A549 (cell line): ENCODE measurements at regions not wholly inside any gene's neighbourhood (a gene's known extent, or its start where the extent isn't known, plus 50 kb on each side); places are given as distances from the start of the nearest gene placed in this dataset.

Source experiments
- ATAC-seq, 2 experiments: fragments of 200-7000 bp in 1 of 2; fragments of >200 bp in 1 of 2; cut with Nextera tagmentation in 1 of 2; cut with Tn5 transposase in 1 of 2; 3 replicates each; pipeline versions ENCODE4 v1.8.0 to v1.9.1; 2018 to 2020; ENCODE audit warnings: mild to moderate bottlenecking in 1 of 2, moderate library complexity in 1 of 2
- CTCF ChIA-PET: fragments of 300-600 bp; sonication (Branson Sonifier 250); formaldehyde crosslinking; extraction: SDS; loops from one replicate; lab custom pipeline; 2021; ENCODE audit warnings: antibody characterized with exemption, inconsistent platforms; lab: Yijun Ruan, JAX
- POLR2A ChIA-PET: fragments of 350-600 bp; formaldehyde crosslinking; extraction: SDS; loops from one replicate; lab custom pipeline; 2021; ENCODE audit warnings: antibody characterized with exemption, inconsistent platforms; lab: Yijun Ruan, JAX
- DNase-seq, 2 experiments: peaks; one replicate each; pipeline versions ENCODE4 v3.0.0 to v3.0.0-alpha.2; 2011 to 2016; ENCODE audit warnings: low read depth in 1 of 2, low spot score in 1 of 2
- FAIRE-seq: peaks from 2 replicates; lab custom pipeline; 2011; peaks lifted over from hg19 to GRCh38; lab: Jason Lieb, UNC
- H3K27ac ChIP-seq, 2 experiments: fragments of >200 bp; sonication (Bioruptor Twin); formaldehyde crosslinking; 3 replicates each; pipeline ENCODE4 v1.5.1; 2016 to 2017
- H3K4me1 ChIP-seq: fragments of >200 bp; sonication (Bioruptor Twin); formaldehyde crosslinking; 3 replicates; pipeline ENCODE4 v1.6.1; 2016
- H3K4me2 ChIP-seq: fragments of >200 bp; sonication (Bioruptor Twin); formaldehyde crosslinking; 3 replicates; pipeline ENCODE4 v1.6.1; 2016
- H3K4me3 ChIP-seq: fragments of >200 bp; sonication (Bioruptor Twin); formaldehyde crosslinking; 3 replicates; pipeline ENCODE4 v1.5.1; 2016
- H3K9me3 ChIP-seq: fragments of >200 bp; sonication (Bioruptor Twin); formaldehyde crosslinking; 3 replicates; pipeline ENCODE4 v1.6.1; 2016
- BHLHE40 ChIP-seq: IDR thresholded peaks from 2 replicates; pipeline ENCODE4 v1.6.1; 2012; ENCODE audit warnings: low read depth, low read length, inconsistent platforms
- CHD2 ChIP-seq: fragments of 150-350 bp; IDR thresholded peaks from 2 replicates; pipeline ENCODE4 v1.6.1; 2014; ENCODE audit warnings: low read length; ENCODE audit not compliant: partially characterized antibody
- ESRRA ChIP-seq: fragments of 150-350 bp; IDR thresholded peaks from 2 replicates; pipeline ENCODE4 v1.6.1; 2014; ENCODE audit warnings: mild to moderate bottlenecking, low read length, borderline replicate concordance
- HEYL ChIP-seq: fragments of 250-450 bp; sonication (Bioruptor Pico); IDR thresholded peaks from 2 replicates; pipeline ENCODE4 v1.8.0; 2021; ENCODE audit warnings: mild to moderate bottlenecking, moderate library complexity
- JUNB ChIP-seq: fragments of >200 bp; sonication (Bioruptor Twin); formaldehyde crosslinking; IDR thresholded peaks from 2 replicates; pipeline ENCODE4 v1.6.1; 2016
- KDM1A ChIP-seq: fragments of 200-600 bp; sonication (generic); IDR thresholded peaks from 2 replicates; pipeline ENCODE4 v1.6.1; 2016; ENCODE audit warnings: low read depth, mild to moderate bottlenecking
- KDM5A ChIP-seq: fragments of 200-600 bp; sonication (generic); IDR thresholded peaks from 2 replicates; pipeline ENCODE4 v1.6.1; 2016; ENCODE audit warnings: antibody characterized with exemption, mild to moderate bottlenecking
- NPAS2 ChIP-seq: fragments of 250-450 bp; sonication (Bioruptor Pico); IDR thresholded peaks from 2 replicates; pipeline ENCODE4 v1.8.0; 2022; ENCODE audit warnings: mild to moderate bottlenecking, moderate library complexity, borderline replicate concordance
- NR3C1 ChIP-seq: fragments of >200 bp; sonication (Bioruptor Twin); formaldehyde crosslinking; IDR thresholded peaks from 3 replicates; pipeline ENCODE4 v1.6.1; 2017
- POLR2AphosphoS2 ChIP-seq: conservative IDR thresholded peaks from 2 replicates; pipeline ENCODE4 v1.6.1; 2012; ENCODE audit warnings: low read length, improper control_type of control experiment, inconsistent platforms
- RNF2 ChIP-seq: fragments of 200-600 bp; sonication (generic); IDR thresholded peaks from 2 replicates; pipeline ENCODE4 v1.6.1; 2016; ENCODE audit warnings: low read depth, mild to moderate bottlenecking, antibody characterized with exemption, moderate library complexity, borderline replicate concordance
- SMC3 ChIP-seq: fragments of >200 bp; sonication (Bioruptor Twin); formaldehyde crosslinking; IDR thresholded peaks from 3 replicates; pipeline ENCODE4 v1.6.1; 2018; ENCODE audit warnings: inconsistent platforms
- TFCP2L1 ChIP-seq: fragments of 250-450 bp; sonication (Bioruptor Pico); IDR thresholded peaks from 2 replicates; pipeline ENCODE4 v1.5.0; 2021; ENCODE audit warnings: mild to moderate bottlenecking
- ZFP36 ChIP-seq: fragments of 450-650 bp; IDR thresholded peaks from 2 replicates; pipeline ENCODE4 v1.6.1; 2014; ENCODE audit warnings: borderline replicate concordance; ENCODE audit not compliant: partially characterized antibody
- WGBS: methylation state at CpG from one replicate; pipeline ENCODE4 v1.1.6; 2017; ENCODE audit errors: missing lambda C conversion rate; 5-methylcytosine and 5-hydroxymethylcytosine counted together
- TF ChIP-seq, protein P1 (sequence below): fragments of >200 bp; sonication (Bioruptor Twin); formaldehyde crosslinking; IDR thresholded peaks from 3 replicates; pipeline ENCODE4 v1.5.1; 2016
- TF ChIP-seq, protein P2 (sequence below): fragments of 200-600 bp; sonication (generic); IDR thresholded peaks from 2 replicates; pipeline ENCODE4 v1.6.1; 2016; ENCODE audit warnings: antibody characterized with exemption, mild to moderate bottlenecking, moderate library complexity

DNA sequence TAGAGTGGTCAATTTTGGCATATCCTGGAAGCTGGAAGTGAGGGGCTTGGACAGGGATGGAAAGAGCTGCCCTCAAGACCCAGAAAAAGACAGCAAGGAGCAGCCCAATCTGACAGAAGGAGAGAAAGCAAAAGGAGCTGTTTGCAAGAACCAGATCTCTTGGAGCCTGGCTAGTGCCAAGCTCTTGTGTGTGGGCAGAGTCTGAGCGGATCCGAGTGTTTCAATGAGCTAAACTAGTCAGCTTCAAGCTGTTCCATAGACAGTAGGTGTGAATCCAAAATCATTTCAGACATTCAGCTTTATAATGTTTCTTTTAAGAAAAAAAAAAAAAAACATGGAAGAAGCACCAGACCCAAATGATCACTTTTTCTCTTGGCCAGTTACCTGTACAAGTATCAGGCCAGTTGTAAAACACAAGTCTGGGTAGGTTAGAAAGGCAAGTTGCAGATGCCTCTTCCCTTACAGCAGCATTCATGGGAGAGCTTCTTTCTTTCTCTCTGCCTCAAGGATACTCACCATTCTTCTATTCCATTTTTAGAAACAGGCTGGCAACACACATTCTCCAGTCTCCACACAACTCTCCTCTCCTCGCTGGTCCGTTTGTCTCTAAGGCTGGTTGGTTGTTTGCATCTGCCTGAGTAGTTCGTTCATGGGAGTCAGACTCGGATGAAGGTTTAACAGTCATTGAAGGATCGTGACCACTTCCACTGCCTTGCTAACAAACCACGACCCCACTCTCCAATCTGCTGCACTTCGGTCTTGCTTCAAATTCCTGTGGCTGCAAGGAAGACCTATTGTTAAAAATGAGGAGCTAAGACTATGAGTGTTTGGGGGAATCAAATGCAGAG lies 105.2 kb upstream of the GATB start:
- Histone ChIP-seq H3K4me3 (no peak overlapping the region), H3K27ac (no peak overlapping the region), H3K4me2 (no peak overlapping the region), H3K4me1 (no peaks in the 10 kb centered on the region), H3K9me3 (no peaks in the 10 kb centered on the region)
- 30% methylated on average over 8 of the region's 9 CpGs for WGBS
- FAIRE-seq (no peak), DNase-seq (no peak), ATAC-seq (no peak)
- POLR2A ChIA-PET = interaction anchor here (0.7 kb wide), 1 partner anchor 12 kb away, joined by 3 read pairs; no protein-coding TSS in a partner anchor
- CTCF ChIA-PET = no interaction called here
- TF ChIP-seq NR3C1 = no peak
- no peak for TF ChIP-seq KDM5A

DNA sequence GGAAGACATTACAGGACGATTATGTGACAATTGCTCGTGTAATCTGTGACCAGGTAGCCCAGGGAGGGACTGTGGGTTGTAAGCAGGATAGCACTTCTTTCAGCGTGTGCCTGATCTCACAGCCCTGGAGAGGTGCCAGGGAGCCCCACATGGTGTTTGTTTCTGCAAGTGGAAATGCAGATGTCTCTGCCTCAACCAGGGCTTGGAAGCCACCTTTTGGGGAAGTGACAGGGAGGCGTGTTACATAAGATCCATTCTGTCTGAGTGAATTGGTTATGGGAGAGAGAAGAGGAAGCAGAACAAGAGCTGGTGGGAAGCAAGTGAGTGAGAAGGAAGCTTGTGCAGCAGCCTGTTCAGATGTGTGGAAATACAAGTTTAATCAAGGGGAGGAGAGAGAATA lies 104.5 kb upstream of the GATB start:
- no peak for DNase-seq
- ChIA-PET POLR2A (interaction anchor here (0.7 kb wide), 1 partner anchor 12 kb away, joined by 3 read pairs; no protein-coding TSS in a partner anchor), CTCF (interaction anchor here (0.6 kb wide), 1 partner anchor 34 kb away, joined by 3 read pairs; no protein-coding TSS in a partner anchor)
- Histone ChIP-seq H3K4me1 (no peaks in the 10 kb centered on the region), H3K9me3 (no peaks in the 10 kb centered on the region), H3K4me3 (no peak overlapping the region), H3K27ac (no peak overlapping the region), H3K4me2 (no peak overlapping the region)
- no peak for FAIRE-seq
- ATAC-seq = no peak
- WGBS = 11% methylated on average over 4 of the region's 4 CpGs
- no peak for TF ChIP-seq JUNB
- TF ChIP-seq, protein P1, sequence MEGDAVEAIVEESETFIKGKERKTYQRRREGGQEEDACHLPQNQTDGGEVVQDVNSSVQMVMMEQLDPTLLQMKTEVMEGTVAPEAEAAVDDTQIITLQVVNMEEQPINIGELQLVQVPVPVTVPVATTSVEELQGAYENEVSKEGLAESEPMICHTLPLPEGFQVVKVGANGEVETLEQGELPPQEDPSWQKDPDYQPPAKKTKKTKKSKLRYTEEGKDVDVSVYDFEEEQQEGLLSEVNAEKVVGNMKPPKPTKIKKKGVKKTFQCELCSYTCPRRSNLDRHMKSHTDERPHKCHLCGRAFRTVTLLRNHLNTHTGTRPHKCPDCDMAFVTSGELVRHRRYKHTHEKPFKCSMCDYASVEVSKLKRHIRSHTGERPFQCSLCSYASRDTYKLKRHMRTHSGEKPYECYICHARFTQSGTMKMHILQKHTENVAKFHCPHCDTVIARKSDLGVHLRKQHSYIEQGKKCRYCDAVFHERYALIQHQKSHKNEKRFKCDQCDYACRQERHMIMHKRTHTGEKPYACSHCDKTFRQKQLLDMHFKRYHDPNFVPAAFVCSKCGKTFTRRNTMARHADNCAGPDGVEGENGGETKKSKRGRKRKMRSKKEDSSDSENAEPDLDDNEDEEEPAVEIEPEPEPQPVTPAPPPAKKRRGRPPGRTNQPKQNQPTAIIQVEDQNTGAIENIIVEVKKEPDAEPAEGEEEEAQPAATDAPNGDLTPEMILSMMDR = no peak
- no peak for TF ChIP-seq CHD2
- TF ChIP-seq TFCP2L1 (CRISPR knock-in tag) = no peak
- TF ChIP-seq NPAS2 = no peak
- TF ChIP-seq ESRRA = no peak
- no peak for TF ChIP-seq SMC3
- no peak for TF ChIP-seq BHLHE40
- TF ChIP-seq KDM1A = no peak
- no peak for TF ChIP-seq HEYL (CRISPR knock-in tag)
- no peak for TF ChIP-seq RNF2
- TF ChIP-seq ZFP36 = no peak

DNA sequence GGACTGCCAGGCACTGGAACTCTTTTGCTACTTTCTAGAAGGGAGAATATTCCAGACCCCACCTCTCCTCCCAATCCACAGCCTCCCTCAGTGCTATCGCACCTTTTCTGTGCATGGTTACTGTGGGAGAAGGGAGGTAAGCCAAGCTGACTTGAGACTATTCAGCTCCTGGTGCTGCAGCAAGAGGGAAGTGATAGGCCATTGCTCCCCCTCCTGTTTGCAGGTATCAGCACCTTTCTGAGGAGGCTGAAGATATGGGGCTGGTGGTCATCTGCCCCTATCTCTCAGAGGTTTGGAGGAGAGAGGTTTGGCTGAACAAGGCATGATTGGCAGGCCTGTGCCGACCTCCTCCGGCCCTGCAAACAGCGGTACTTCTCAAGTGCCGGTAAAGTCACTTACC lies 103.3 kb upstream of the GATB start:
- POLR2A ChIA-PET = no interaction called here
- no peak for TF ChIP-seq ESRRA
- TF ChIP-seq, protein P2, sequence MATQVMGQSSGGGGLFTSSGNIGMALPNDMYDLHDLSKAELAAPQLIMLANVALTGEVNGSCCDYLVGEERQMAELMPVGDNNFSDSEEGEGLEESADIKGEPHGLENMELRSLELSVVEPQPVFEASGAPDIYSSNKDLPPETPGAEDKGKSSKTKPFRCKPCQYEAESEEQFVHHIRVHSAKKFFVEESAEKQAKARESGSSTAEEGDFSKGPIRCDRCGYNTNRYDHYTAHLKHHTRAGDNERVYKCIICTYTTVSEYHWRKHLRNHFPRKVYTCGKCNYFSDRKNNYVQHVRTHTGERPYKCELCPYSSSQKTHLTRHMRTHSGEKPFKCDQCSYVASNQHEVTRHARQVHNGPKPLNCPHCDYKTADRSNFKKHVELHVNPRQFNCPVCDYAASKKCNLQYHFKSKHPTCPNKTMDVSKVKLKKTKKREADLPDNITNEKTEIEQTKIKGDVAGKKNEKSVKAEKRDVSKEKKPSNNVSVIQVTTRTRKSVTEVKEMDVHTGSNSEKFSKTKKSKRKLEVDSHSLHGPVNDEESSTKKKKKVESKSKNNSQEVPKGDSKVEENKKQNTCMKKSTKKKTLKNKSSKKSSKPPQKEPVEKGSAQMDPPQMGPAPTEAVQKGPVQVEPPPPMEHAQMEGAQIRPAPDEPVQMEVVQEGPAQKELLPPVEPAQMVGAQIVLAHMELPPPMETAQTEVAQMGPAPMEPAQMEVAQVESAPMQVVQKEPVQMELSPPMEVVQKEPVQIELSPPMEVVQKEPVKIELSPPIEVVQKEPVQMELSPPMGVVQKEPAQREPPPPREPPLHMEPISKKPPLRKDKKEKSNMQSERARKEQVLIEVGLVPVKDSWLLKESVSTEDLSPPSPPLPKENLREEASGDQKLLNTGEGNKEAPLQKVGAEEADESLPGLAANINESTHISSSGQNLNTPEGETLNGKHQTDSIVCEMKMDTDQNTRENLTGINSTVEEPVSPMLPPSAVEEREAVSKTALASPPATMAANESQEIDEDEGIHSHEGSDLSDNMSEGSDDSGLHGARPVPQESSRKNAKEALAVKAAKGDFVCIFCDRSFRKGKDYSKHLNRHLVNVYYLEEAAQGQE = no peak
- TF ChIP-seq POLR2AphosphoS2 = no peak
- no peak for TF ChIP-seq SMC3
- no peak overlapping the region for H3K4me3 ChIP-seq
- WGBS = 88% methylated on average over 3 of the region's 5 CpGs
- H3K4me1 ChIP-seq = no peaks in the 10 kb centered on the region
- ATAC-seq (no peak), DNase-seq (no peak), FAIRE-seq (no peak)
- CTCF ChIA-PET = no interaction called here
- H3K4me2 ChIP-seq = no peak overlapping the region
- no peak overlapping the region for H3K27ac ChIP-seq
- H3K9me3 ChIP-seq = no peaks in the 10 kb centered on the region
